WTC11 (cell line): ENCODE measurements at regions not wholly inside any gene's neighbourhood (a gene's known extent, or its start where the extent isn't known, plus 50 kb on each side); places are given as distances from the start of the nearest gene placed in this dataset.

Experiments used
- ATF3 ChIP-seq: sonication (generic); formaldehyde crosslinking; conservative IDR thresholded peaks from 2 replicates; pipeline ENCODE4 v1.8.1; 2022; ENCODE audit warnings: mild to moderate bottlenecking, missing genetic modification reagents
- CREB1 ChIP-seq: sonication (generic); formaldehyde crosslinking; IDR thresholded peaks from 2 replicates; pipeline ENCODE4 v1.8.0; 2023; ENCODE audit warnings: mild to moderate bottlenecking, missing genetic modification reagents
- CREM ChIP-seq: sonication (generic); formaldehyde crosslinking; IDR thresholded peaks from 2 replicates; pipeline ENCODE4 v1.8.1; 2022; ENCODE audit warnings: mild to moderate bottlenecking, missing genetic modification reagents, moderate library complexity
- FOXP1 ChIP-seq: sonication (generic); formaldehyde crosslinking; IDR thresholded peaks from 2 replicates; pipeline ENCODE4 v1.8.0; 2022; ENCODE audit warnings: missing genetic modification reagents, mild to moderate bottlenecking, moderate library complexity, borderline replicate concordance
- GRHL2 ChIP-seq: fragments of 250-450 bp; sonication (Bioruptor Pico); IDR thresholded peaks from 2 replicates; pipeline ENCODE4 v1.8.0; 2022; ENCODE audit warnings: mild to moderate bottlenecking, moderate library complexity; ENCODE audit not compliant: insufficient replicate concordance, severe bottlenecking
- KAT7 ChIP-seq: sonication (generic); formaldehyde crosslinking; IDR thresholded peaks from 2 replicates; pipeline ENCODE4 v1.8.1; 2023; ENCODE audit warnings: missing genetic modification reagents, mild to moderate bottlenecking, borderline replicate concordance
- NFYB ChIP-seq: sonication (generic); formaldehyde crosslinking; conservative IDR thresholded peaks from 2 replicates; pipeline ENCODE4 v1.8.0; 2022; ENCODE audit warnings: low read depth, missing genetic modification reagents
- NR2C2 ChIP-seq: sonication (generic); formaldehyde crosslinking; IDR thresholded peaks from 2 replicates; pipeline ENCODE4 v1.8.0; 2022; ENCODE audit warnings: mild to moderate bottlenecking, missing genetic modification reagents
- SMAD4 ChIP-seq: sonication (generic); formaldehyde crosslinking; IDR thresholded peaks from 2 replicates; pipeline ENCODE4 v1.8.0; 2022; ENCODE audit warnings: mild to moderate bottlenecking, missing genetic modification reagents
- TF ChIP-seq, protein P1 (sequence below): fragments of 200-600 bp; IDR thresholded peaks from 2 replicates; pipeline ENCODE4 v1.8.0; 2022; ENCODE audit warnings: antibody characterized with exemption

GRCh38 chr4:103372002-103372558, 173.9 kb upstream of the CENPE start:
- TF ChIP-seq, protein P1, sequence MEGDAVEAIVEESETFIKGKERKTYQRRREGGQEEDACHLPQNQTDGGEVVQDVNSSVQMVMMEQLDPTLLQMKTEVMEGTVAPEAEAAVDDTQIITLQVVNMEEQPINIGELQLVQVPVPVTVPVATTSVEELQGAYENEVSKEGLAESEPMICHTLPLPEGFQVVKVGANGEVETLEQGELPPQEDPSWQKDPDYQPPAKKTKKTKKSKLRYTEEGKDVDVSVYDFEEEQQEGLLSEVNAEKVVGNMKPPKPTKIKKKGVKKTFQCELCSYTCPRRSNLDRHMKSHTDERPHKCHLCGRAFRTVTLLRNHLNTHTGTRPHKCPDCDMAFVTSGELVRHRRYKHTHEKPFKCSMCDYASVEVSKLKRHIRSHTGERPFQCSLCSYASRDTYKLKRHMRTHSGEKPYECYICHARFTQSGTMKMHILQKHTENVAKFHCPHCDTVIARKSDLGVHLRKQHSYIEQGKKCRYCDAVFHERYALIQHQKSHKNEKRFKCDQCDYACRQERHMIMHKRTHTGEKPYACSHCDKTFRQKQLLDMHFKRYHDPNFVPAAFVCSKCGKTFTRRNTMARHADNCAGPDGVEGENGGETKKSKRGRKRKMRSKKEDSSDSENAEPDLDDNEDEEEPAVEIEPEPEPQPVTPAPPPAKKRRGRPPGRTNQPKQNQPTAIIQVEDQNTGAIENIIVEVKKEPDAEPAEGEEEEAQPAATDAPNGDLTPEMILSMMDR = no peak
- TF ChIP-seq NFYB (CRISPR knock-in tag) (no peak), CREB1 (no peak), NR2C2 (CRISPR knock-in tag) (no peak), SMAD4 (CRISPR knock-in tag) (no peak), ATF3 (CRISPR knock-in tag) (no peak), KAT7 (no peak), CREM (CRISPR knock-in tag) (no peak), GRHL2 (CRISPR knock-in tag) (no peak), FOXP1 (CRISPR knock-in tag) (no peak)
